ENCODE measurements at regions not wholly inside any gene's neighbourhood (a gene's known extent, or its start where the extent isn't known, plus 50 kb on each side); places are given as distances from the start of the nearest gene placed in this dataset.

GRCh38 chr4:162234595-162234994 is 70.8 kb upstream of the FSTL5 start:
- intact Hi-C loops (cut with DNase I; ENCODE audit: low total_unique reads) = no loop called here
- WGBS, 2 donors = 34 to 41% methylated on average over 3 of the region's 3 CpGs
- no peak for DNase-seq (ENCODE audit: low spot score in 2 of 2)
- no peak overlapping the region for H3K4me3 ChIP-seq (ENCODE audit: low read depth, poor library complexity, severe bottlenecking)
- no peak for TF ChIP-seq CTCF (IDR thresholded peaks at IDR 0.05)
- TF ChIP-seq POLR2A (IDR thresholded peaks at IDR 0.05) = no peak

GRCh38 chr4:162232349-162232748 is 68.5 kb upstream of the FSTL5 start:
- no peak for TF ChIP-seq CTCF (IDR thresholded peaks at IDR 0.05)
- no peak for TF ChIP-seq POLR2A (IDR thresholded peaks at IDR 0.05)
- H3K4me3 ChIP-seq (ENCODE audit: low read depth, poor library complexity, severe bottlenecking) = no peak overlapping the region
- DNase-seq (ENCODE audit: low spot score in 2 of 2) = no peak
- intact Hi-C loops (cut with DNase I; ENCODE audit: low total_unique reads) = no loop called here

GRCh38 chr4:162229670-162230069 is 65.9 kb upstream of the FSTL5 start:
- no peak for DNase-seq (ENCODE audit: low spot score in 2 of 2)
- no peak for TF ChIP-seq POLR2A (IDR thresholded peaks at IDR 0.05)
- no peak for TF ChIP-seq CTCF (IDR thresholded peaks at IDR 0.05)
- WGBS, 2 donors = 84 to 93% methylated on average over 2 of the region's 2 CpGs
- intact Hi-C loops (cut with DNase I; ENCODE audit: low total_unique reads) = no loop called here
- no peak overlapping the region for H3K4me3 ChIP-seq (ENCODE audit: low read depth, poor library complexity, severe bottlenecking)

- H3K4me3 ChIP-seq (ENCODE audit: low read depth, poor library complexity, severe bottlenecking) = no peak overlapping the region
- WGBS, 2 donors = 76 to 79% methylated on average over 4 of the region's 4 CpGs
- intact Hi-C loops (cut with DNase I; ENCODE audit: low total_unique reads) = no loop called here
- no peak for TF ChIP-seq CTCF (IDR thresholded peaks at IDR 0.05)
- DNase-seq (ENCODE audit: low spot score in 2 of 2) = no peak
Observed at GRCh38 chr4:162221148-162221547, 57.3 kb upstream of the FSTL5 start.
